SU-DHL-6 (cell line): ENCODE measurements at regions not wholly inside any gene's neighbourhood (a gene's known extent, or its start where the extent isn't known, plus 50 kb on each side); places are given as distances from the start of the nearest gene placed in this dataset.

Source experiments
- H2AFZ ChIP-seq: fragments of 200-600 bp; sonication (generic); 2 replicates; pipeline ENCODE4 v1.6.1; 2014; ENCODE audit warnings: low read depth, mild to moderate bottlenecking, moderate library complexity, mixed read lengths, antibody characterized with exemption, low read length; ENCODE audit not compliant: severe bottlenecking
- H3F3A ChIP-seq: fragments of 200-600 bp; shearing (Covaris generic); 2 replicates; pipeline ENCODE4 v1.6.0; 2016; ENCODE audit warnings: antibody characterized with exemption, mild to moderate bottlenecking; ENCODE audit not compliant: insufficient read depth
- H3K27ac ChIP-seq: fragments of 200-600 bp; sonication (generic); 2 replicates; pipeline ENCODE4 v1.5.1; 2016; ENCODE audit warnings: low read depth, mild to moderate bottlenecking, low read length, moderate library complexity, mixed read lengths
- H3K27me3 ChIP-seq: fragments of 200-600 bp; sonication (generic), shearing (Covaris generic); 2 replicates; pipeline ENCODE4 v1.6.0; 2014; ENCODE audit warnings: mild to moderate bottlenecking, low read length
- H3K36me3 ChIP-seq: fragments of 200-600 bp; sonication (generic); 2 replicates; pipeline ENCODE4 v1.6.1; 2014; ENCODE audit warnings: mild to moderate bottlenecking, low read length, mixed read lengths
- H3K4me2 ChIP-seq: fragments of 300-600, 200-600 bp; shearing (Covaris generic), sonication (generic); 2 replicates; pipeline ENCODE4 v1.6.0; 2014; ENCODE audit warnings: low read length, low read depth, mild to moderate bottlenecking; ENCODE audit not compliant: poor library complexity, severe bottlenecking
- H3K4me3 ChIP-seq: fragments of 200-600 bp; sonication (generic); 2 replicates; pipeline ENCODE4 v1.5.1; 2014; ENCODE audit warnings: antibody characterized with exemption, low read length, mild to moderate bottlenecking, mixed read lengths; ENCODE audit not compliant: insufficient read depth, poor library complexity, severe bottlenecking
- H3K79me2 ChIP-seq: fragments of 200-600 bp; sonication (generic); 2 replicates; pipeline ENCODE4 v1.6.1; 2014; ENCODE audit warnings: mild to moderate bottlenecking, low read length, moderate library complexity; ENCODE audit not compliant: insufficient read depth
- H3K9ac ChIP-seq: fragments of 200-600 bp; sonication (generic); 2 replicates; pipeline ENCODE4 v1.7.0; 2014; ENCODE audit warnings: mild to moderate bottlenecking, low read length
- H3K9me2 ChIP-seq: fragments of 200-600 bp; sonication (generic); replicated peaks from 2 replicates; pipeline ENCODE4 v1.6.1; 2014; ENCODE audit warnings: low read length; ENCODE audit not compliant: insufficient read depth
- H3K9me3 ChIP-seq: fragments of 200-600 bp; sonication (generic); 2 replicates; pipeline ENCODE4 v1.6.1; 2014; ENCODE audit warnings: low read length, mixed read lengths; ENCODE audit not compliant: insufficient read depth
- H4K20me1 ChIP-seq: fragments of 200-600 bp; sonication (generic); 2 replicates; pipeline ENCODE4 v1.6.1; 2014; ENCODE audit warnings: low read depth, mild to moderate bottlenecking, antibody characterized with exemption, low read length, moderate library complexity, mixed read lengths
- EZH2phosphoT487 ChIP-seq: fragments of 200-600 bp; sonication (generic), shearing (Covaris generic); conservative IDR thresholded peaks from 2 replicates; pipeline ENCODE4 v1.6.1; 2018; ENCODE audit warnings: mild to moderate bottlenecking, antibody characterized with exemption, low read length, moderate library complexity, mixed read lengths
- TF ChIP-seq, protein P1 (sequence below): fragments of 200-600 bp; sonication (generic); IDR thresholded peaks from one replicate; pipeline ENCODE4 v1.5.1; 2017; ENCODE audit warnings: antibody characterized with exemption, mild to moderate bottlenecking, low read length, moderate library complexity; ENCODE audit not compliant: insufficient read depth, poor library complexity, severe bottlenecking

DNA sequence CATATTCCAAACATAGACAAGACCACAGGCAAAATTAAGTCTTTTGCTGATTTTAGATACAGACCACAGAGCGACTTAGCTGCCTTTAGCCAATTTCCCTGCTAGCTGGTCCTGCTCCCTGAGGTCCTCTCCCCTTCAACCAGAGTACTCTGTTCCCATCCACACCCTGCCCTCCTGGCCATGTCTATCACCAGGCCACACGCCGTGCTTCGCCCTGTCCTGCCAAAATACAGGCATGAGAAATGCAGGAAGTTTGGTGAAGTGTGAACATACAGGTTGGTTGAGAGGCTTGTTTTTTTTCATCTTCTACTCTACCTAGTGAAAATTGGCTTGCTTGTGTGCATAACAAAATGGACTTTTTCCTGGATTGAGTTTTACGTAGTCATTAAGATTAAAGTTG lies 226.2 kb upstream of the TENM3 start:
- no peak overlapping the region for H3K4me3 ChIP-seq
- H3K79me2 ChIP-seq = no peaks in the 10 kb centered on the region
- H2AFZ ChIP-seq = no peak overlapping the region
- no peak overlapping the region for H3K27ac ChIP-seq
- no peaks in the 10 kb centered on the region for H3F3A ChIP-seq
- no peak overlapping the region for H3K9ac ChIP-seq
- H4K20me1 ChIP-seq = no peaks in the 10 kb centered on the region
- no peak for TF ChIP-seq EZH2phosphoT487
- H3K27me3 ChIP-seq = no peaks in the 10 kb centered on the region
- H3K9me3 ChIP-seq = no peaks in the 10 kb centered on the region
- no peaks in the 10 kb centered on the region for H3K36me3 ChIP-seq
- no peaks in the 10 kb centered on the region for H3K9me2 ChIP-seq
- H3K4me2 ChIP-seq = no peak overlapping the region

DNA sequence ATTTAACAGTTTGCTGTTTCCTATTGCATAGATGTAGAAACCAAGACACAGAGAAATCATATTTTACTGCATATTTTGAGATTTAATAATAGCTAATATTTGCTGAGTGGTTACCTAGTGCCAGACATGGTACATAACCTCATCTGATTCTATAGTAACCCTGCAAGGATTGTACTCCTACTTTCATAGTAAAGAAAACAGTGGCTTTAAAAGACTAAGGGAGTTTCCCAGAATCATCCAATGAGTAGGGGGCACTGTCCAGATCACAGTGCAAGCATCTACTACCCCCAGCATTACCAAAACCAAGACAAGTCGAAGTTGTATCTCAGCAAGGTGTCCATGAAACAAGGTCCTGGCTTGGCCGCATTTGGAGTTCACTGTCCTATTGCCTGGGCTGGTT lies 224.5 kb upstream of the TENM3 start:
- H3K27ac ChIP-seq = no peak overlapping the region
- no peaks in the 10 kb centered on the region for H3K79me2 ChIP-seq
- H3K36me3 ChIP-seq = no peaks in the 10 kb centered on the region
- H3F3A ChIP-seq = no peaks in the 10 kb centered on the region
- no peak overlapping the region for H3K4me3 ChIP-seq
- H3K9me2 ChIP-seq = no peaks in the 10 kb centered on the region
- H4K20me1 ChIP-seq = no peaks in the 10 kb centered on the region
- no peak overlapping the region for H3K9ac ChIP-seq
- H3K27me3 ChIP-seq = no peaks in the 10 kb centered on the region
- TF ChIP-seq EZH2phosphoT487 = no peak
- TF ChIP-seq, protein P1, sequence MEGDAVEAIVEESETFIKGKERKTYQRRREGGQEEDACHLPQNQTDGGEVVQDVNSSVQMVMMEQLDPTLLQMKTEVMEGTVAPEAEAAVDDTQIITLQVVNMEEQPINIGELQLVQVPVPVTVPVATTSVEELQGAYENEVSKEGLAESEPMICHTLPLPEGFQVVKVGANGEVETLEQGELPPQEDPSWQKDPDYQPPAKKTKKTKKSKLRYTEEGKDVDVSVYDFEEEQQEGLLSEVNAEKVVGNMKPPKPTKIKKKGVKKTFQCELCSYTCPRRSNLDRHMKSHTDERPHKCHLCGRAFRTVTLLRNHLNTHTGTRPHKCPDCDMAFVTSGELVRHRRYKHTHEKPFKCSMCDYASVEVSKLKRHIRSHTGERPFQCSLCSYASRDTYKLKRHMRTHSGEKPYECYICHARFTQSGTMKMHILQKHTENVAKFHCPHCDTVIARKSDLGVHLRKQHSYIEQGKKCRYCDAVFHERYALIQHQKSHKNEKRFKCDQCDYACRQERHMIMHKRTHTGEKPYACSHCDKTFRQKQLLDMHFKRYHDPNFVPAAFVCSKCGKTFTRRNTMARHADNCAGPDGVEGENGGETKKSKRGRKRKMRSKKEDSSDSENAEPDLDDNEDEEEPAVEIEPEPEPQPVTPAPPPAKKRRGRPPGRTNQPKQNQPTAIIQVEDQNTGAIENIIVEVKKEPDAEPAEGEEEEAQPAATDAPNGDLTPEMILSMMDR = no peak
- no peak overlapping the region for H3K4me2 ChIP-seq
- H3K9me3 ChIP-seq = no peaks in the 10 kb centered on the region
- H2AFZ ChIP-seq = no peak overlapping the region

DNA sequence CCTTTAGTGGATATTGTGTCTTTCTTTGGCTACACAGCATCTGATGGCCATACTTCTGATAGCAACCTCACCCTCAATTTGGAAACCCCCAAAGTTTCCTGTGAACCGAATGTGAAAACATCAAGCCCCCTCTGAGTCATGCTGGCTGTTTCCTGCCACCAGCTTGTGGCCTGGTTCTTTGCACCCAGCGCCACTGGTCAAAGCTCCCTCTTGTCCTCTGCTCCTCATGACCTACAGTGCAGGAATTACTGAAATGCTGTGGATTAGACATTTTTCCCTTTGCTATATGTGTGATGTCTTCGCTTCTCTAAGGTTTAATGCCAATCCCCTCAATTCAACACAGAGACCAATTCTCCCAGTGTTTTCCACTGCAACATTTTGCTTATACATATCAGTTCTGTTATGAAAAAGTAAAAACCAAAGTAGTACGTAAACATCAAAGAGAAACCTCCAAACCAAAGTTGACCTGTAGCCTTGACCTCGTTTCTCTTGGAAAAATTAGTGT lies 224.0 kb upstream of the TENM3 start:
- H3K9me2 ChIP-seq = no peaks in the 10 kb centered on the region
- no peak overlapping the region for H3K27ac ChIP-seq
- no peaks in the 10 kb centered on the region for H3F3A ChIP-seq
- H3K79me2 ChIP-seq = no peaks in the 10 kb centered on the region
- no peak overlapping the region for H2AFZ ChIP-seq
- no peaks in the 10 kb centered on the region for H3K9me3 ChIP-seq
- no peak overlapping the region for H3K9ac ChIP-seq
- no peaks in the 10 kb centered on the region for H3K27me3 ChIP-seq
- TF ChIP-seq EZH2phosphoT487 = no peak
- TF ChIP-seq, protein P1 = no peak
- H3K4me3 ChIP-seq = no peak overlapping the region
- no peak overlapping the region for H3K4me2 ChIP-seq
- no peaks in the 10 kb centered on the region for H3K36me3 ChIP-seq
- H4K20me1 ChIP-seq = no peaks in the 10 kb centered on the region

GRCh38 chr4:182022909-182023308 lies 220.3 kb upstream of the TENM3 start:
- H4K20me1 ChIP-seq = no peaks in the 10 kb centered on the region
- H2AFZ ChIP-seq = no peak overlapping the region
- no peak overlapping the region for H3K4me2 ChIP-seq
- H3K36me3 ChIP-seq = no peaks in the 10 kb centered on the region
- no peaks in the 10 kb centered on the region for H3K9me3 ChIP-seq
- no peak overlapping the region for H3K9ac ChIP-seq
- H3K9me2 ChIP-seq = no peaks in the 10 kb centered on the region
- no peak overlapping the region for H3K4me3 ChIP-seq
- no peak overlapping the region for H3K27ac ChIP-seq
- no peaks in the 10 kb centered on the region for H3K79me2 ChIP-seq
- no peaks in the 10 kb centered on the region for H3F3A ChIP-seq
- no peaks in the 10 kb centered on the region for H3K27me3 ChIP-seq
- TF ChIP-seq, protein P1 = no peak
- no peak for TF ChIP-seq EZH2phosphoT487
